Loucy (cell line): ENCODE measurements at regions not wholly inside any gene's neighbourhood (a gene's known extent, or its start where the extent isn't known, plus 50 kb on each side); places are given as distances from the start of the nearest gene placed in this dataset.

Experiments used
- CTCF ChIP-seq: fragments of 200-600 bp; sonication (generic); conservative IDR thresholded peaks from 2 replicates; pipeline ENCODE4 v1.5.1; 2014; ENCODE audit warnings: mild to moderate bottlenecking, antibody characterized with exemption, low read length
- EZH2phosphoT487 ChIP-seq: fragments of 200-600 bp; IDR thresholded peaks from 2 replicates; pipeline ENCODE4 v1.6.1; 2018; ENCODE audit warnings: antibody characterized with exemption, mild to moderate bottlenecking, moderate library complexity, borderline replicate concordance

DNA sequence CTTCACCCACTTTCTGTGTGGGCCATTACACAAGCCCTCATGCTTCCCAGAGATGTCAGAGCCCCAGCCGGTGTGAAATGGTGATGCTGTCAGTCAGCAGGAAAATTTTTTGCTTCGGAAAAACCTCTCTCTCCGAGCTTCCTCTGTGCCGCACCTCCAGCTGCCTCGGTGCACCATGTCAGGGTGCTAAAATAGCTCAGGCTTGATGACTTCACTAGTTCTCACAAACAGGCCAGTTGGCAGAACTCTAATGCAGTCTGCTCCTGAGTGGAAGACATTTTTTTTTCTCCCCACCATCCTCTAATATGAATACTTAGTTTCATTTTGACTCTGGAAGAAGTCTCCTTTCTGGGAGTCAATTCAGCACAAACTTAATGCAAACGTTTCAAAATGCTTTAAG lies 71.3 kb downstream of the KLF12 start:
- TF ChIP-seq CTCF = no peak
- no peak for TF ChIP-seq EZH2phosphoT487
